ENCODE measurements at regions not wholly inside any gene's neighbourhood (a gene's known extent, or its start where the extent isn't known, plus 50 kb on each side); places are given as distances from the start of the nearest gene placed in this dataset.

DNA sequence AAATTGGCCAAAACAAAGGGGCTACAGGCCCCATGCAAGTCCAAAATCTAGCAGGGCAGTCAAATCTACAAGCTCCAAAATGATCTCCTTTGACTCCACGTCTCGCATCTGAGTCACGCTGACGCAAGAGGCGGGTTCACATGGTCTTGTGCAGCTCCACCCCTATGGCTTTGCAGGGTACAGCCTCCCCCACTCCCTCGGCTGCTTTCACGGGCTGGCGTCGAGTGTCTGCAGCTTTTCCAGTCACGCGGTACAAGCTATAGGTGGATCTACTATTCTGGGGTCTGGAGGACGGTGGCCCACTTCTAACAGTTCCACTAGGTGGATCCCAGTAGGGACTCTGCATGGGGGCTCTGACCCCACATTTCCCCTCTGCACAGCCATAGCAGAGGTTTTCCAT lies 99.2 kb upstream of the KCNIP4 start:
- no peak overlapping the region for H3K9ac ChIP-seq (ENCODE audit: low read length)
- H3K27ac ChIP-seq (ENCODE audit: low read depth, low read length): no peak overlapping the region
- no peak overlapping the region for H3K4me3 ChIP-seq (ENCODE audit: low read length)
- H3K36me3 ChIP-seq (ENCODE audit: control insufficient read depth, insufficient read depth, low read length): no peaks in the 10 kb centered on the region
- H3K27me3 ChIP-seq (ENCODE audit: control insufficient read depth, insufficient read depth, low read length): no peaks in the 10 kb centered on the region
- no peaks in the 10 kb centered on the region for H3K4me1 ChIP-seq (ENCODE audit: control insufficient read depth, insufficient read depth, low read length)

DNA sequence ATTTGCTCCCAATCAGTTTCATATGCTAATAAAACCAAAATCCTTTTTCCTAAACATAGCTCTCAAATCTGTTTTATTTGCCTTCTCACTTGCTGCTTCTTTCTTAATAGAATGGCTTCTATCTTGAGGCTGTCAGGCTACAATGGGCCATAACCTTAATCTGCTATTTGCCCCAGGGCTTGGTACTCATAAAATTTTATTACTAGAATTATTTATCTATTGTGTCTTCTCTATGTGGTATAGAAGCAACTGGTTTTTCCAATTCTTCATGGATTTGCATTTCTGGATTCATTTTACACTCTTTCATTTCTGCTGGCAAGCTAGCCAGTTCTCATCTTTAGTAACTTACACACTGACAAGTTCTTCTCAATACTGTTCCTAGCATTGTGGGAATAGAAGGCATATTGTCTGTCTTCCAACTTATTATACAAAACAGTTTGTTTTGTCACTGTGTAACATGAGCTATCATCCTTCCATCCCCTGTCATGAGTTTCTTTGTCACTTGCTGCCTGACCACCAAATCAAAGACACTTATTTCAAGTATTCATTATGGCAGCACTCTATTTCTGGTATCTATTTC lies 96.6 kb upstream of the KCNIP4 start:
- H3K4me1 ChIP-seq (ENCODE audit: control insufficient read depth, insufficient read depth, low read length): no peaks in the 10 kb centered on the region
- H3K27me3 ChIP-seq (ENCODE audit: control insufficient read depth, insufficient read depth, low read length): no peaks in the 10 kb centered on the region
- H3K9ac ChIP-seq (ENCODE audit: low read length): no peak overlapping the region
- H3K4me3 ChIP-seq (ENCODE audit: low read length): no peak overlapping the region
- H3K36me3 ChIP-seq (ENCODE audit: control insufficient read depth, insufficient read depth, low read length): no peaks in the 10 kb centered on the region
- H3K27ac ChIP-seq (ENCODE audit: low read depth, low read length): no peak overlapping the region

DNA sequence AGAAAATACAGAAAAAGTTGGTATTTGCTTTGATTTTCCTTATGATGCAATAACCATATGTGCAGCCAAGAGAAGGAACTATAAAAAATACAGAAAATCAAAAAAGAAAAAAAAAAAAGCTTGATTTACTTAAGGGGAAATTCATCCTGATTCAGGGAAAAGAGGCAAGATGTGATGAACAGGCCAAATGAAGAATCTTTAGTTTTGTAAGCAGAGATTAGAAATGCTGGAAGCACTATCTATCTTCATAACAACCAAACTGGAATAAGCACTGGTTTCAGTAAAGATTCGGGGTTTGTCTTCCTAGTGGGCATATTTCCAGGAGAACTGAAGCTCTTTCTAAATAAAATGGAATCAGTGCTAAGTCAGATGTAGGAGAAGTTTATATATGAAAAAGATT lies 82.9 kb upstream of the KCNIP4 start:
- no peaks in the 10 kb centered on the region for H3K27me3 ChIP-seq (ENCODE audit: control insufficient read depth, insufficient read depth, low read length)
- H3K4me3 ChIP-seq (ENCODE audit: low read length): no peak overlapping the region
- H3K4me1 ChIP-seq (ENCODE audit: control insufficient read depth, insufficient read depth, low read length): no peaks in the 10 kb centered on the region
- H3K27ac ChIP-seq (ENCODE audit: low read depth, low read length): no peak overlapping the region
- no peak overlapping the region for H3K9ac ChIP-seq (ENCODE audit: low read length)
- H3K36me3 ChIP-seq (ENCODE audit: control insufficient read depth, insufficient read depth, low read length): no peaks in the 10 kb centered on the region

DNA sequence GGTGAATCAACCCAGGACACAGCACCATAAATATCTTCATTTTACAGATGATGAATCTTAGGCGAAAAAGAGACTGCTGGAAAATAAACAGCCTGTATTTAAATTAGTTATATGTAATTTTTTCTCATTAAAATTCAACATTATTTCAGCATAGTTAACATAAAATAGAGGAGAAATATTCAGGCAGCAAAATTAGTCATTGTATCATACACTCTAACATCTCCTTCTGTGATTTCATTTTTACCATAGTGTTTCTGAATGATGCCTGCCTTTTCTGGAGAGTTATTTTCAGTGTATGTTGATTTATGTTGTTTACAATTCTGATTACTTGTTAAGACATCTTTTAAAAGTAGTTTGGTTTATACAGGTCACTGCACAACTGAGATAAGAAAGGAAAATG lies 82.3 kb upstream of the KCNIP4 start:
- Histone ChIP-seq H3K4me3 (ENCODE audit: low read length) (no peak overlapping the region), H3K36me3 (ENCODE audit: control insufficient read depth, insufficient read depth, low read length) (no peaks in the 10 kb centered on the region), H3K27ac (ENCODE audit: low read depth, low read length) (no peak overlapping the region), H3K27me3 (ENCODE audit: control insufficient read depth, insufficient read depth, low read length) (no peaks in the 10 kb centered on the region), H3K9ac (ENCODE audit: low read length) (no peak overlapping the region), H3K4me1 (ENCODE audit: control insufficient read depth, insufficient read depth, low read length) (no peaks in the 10 kb centered on the region)

DNA sequence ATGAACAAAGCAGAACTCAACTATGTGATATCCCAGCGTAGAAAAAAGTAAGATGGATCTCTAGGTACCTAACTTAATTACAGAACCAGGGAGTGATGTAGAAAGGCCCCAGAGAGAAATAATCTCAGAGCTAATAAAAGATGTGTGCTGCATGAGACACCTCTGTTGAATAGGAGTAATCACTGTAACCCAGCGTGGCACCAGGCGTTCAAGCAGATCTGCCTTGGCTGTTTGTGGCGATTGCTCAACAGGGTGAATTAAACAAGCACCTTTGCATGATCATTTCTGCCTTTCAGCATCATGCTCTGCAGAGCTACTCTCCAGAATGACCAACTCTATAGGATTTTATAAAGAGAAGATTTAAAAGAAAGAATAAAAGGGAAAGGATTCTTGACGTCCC lies 81.7 kb upstream of the KCNIP4 start:
- H3K4me3 ChIP-seq (ENCODE audit: low read length): no peak overlapping the region
- H3K27ac ChIP-seq (ENCODE audit: low read depth, low read length): no peak overlapping the region
- no peaks in the 10 kb centered on the region for H3K27me3 ChIP-seq (ENCODE audit: control insufficient read depth, insufficient read depth, low read length)
- no peak overlapping the region for H3K9ac ChIP-seq (ENCODE audit: low read length)
- no peaks in the 10 kb centered on the region for H3K36me3 ChIP-seq (ENCODE audit: control insufficient read depth, insufficient read depth, low read length)
- H3K4me1 ChIP-seq (ENCODE audit: control insufficient read depth, insufficient read depth, low read length): no peaks in the 10 kb centered on the region

DNA sequence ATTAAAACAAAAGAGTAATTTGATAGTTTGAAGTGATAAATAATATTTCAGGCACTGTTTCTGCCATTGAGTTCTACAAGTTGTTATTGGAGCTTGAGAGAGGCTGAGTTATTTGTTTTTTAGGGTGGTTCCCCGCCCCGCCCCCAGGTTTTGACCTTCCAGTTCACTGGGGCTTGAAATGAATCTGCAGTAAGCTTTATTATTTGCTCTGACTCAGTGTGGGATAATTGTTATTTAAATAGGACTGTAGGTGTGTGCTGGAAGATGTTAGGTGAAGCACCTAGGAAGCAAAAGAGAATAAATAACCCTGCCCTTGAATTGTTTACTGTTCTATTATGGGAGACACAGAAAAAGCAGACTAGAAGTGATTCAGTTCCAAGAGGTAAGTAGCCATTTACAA lies 81.2 kb upstream of the KCNIP4 start:
- Histone ChIP-seq H3K4me1 (ENCODE audit: control insufficient read depth, insufficient read depth, low read length) (no peaks in the 10 kb centered on the region), H3K9ac (ENCODE audit: low read length) (no peak overlapping the region), H3K36me3 (ENCODE audit: control insufficient read depth, insufficient read depth, low read length) (no peaks in the 10 kb centered on the region), H3K27ac (ENCODE audit: low read depth, low read length) (no peak overlapping the region), H3K27me3 (ENCODE audit: control insufficient read depth, insufficient read depth, low read length) (no peaks in the 10 kb centered on the region), H3K4me3 (ENCODE audit: low read length) (no peak overlapping the region)

DNA sequence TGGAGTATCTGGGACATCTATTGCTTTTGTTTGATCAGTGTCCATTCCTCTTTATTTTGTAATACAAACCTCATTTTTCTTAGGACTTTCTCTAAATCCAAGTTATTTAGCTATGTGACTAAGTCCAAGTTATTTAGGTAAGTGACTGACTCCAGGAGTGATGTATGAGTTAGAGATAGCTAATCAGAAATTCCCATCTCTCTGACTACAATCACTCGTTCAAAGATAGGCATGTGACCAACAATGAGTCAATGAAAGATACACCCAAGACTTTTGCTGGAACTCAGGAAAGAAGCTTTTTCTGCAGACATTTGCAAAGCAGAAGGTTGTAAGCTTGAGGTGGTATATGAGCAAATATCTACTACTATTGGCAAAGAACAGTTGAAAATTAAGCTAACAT lies 72.5 kb upstream of the KCNIP4 start:
- H3K4me3 ChIP-seq (ENCODE audit: low read length): no peak overlapping the region
- H3K9ac ChIP-seq (ENCODE audit: low read length): no peak overlapping the region
- no peak overlapping the region for H3K27ac ChIP-seq (ENCODE audit: low read depth, low read length)
- H3K27me3 ChIP-seq (ENCODE audit: control insufficient read depth, insufficient read depth, low read length): no peaks in the 10 kb centered on the region
- H3K4me1 ChIP-seq (ENCODE audit: control insufficient read depth, insufficient read depth, low read length): no peaks in the 10 kb centered on the region
- no peaks in the 10 kb centered on the region for H3K36me3 ChIP-seq (ENCODE audit: control insufficient read depth, insufficient read depth, low read length)

DNA sequence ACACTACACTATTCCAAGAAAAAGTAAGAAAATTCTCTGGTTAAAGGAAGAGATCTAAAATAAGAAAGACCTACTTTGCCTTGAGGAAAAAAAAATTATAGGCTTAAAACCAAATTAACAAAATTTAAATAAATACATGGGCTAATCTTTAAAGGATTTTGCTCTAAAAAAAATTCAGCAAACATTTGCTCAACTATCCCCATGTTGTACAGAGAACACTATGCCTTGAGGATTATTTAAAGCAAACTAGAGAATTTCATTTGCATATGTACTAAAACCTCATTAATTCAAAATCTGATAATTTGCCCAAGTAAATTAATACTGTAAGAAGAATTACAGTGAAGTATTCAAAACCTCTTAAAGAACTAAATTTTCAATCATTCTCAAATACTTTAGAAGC lies 71.6 kb upstream of the KCNIP4 start:
- no peak overlapping the region for H3K4me3 ChIP-seq (ENCODE audit: low read length)
- no peaks in the 10 kb centered on the region for H3K36me3 ChIP-seq (ENCODE audit: control insufficient read depth, insufficient read depth, low read length)
- H3K27me3 ChIP-seq (ENCODE audit: control insufficient read depth, insufficient read depth, low read length): no peaks in the 10 kb centered on the region
- no peak overlapping the region for H3K9ac ChIP-seq (ENCODE audit: low read length)
- no peak overlapping the region for H3K27ac ChIP-seq (ENCODE audit: low read depth, low read length)
- H3K4me1 ChIP-seq (ENCODE audit: control insufficient read depth, insufficient read depth, low read length): no peaks in the 10 kb centered on the region

DNA sequence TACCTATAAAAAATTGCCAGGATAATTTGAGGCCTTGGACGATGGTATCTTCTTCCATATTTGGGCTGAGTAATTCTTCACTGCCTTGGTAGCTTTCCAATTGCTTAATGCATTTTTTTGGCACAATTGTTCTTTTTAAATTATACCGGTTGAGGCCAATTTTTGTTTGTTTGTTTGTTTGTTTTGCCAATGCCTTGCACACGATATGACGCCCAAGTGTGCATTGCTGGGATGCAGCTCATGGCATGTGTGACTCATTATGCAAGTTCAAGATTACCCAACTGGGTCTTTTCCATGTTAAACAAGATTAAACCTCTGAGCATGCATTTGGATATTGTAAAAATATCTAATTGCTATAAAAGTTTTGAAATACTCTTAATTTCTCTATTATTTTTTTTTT lies 71.1 kb upstream of the KCNIP4 start:
- Histone ChIP-seq H3K27ac (ENCODE audit: low read depth, low read length) (no peak overlapping the region), H3K36me3 (ENCODE audit: control insufficient read depth, insufficient read depth, low read length) (no peaks in the 10 kb centered on the region), H3K4me3 (ENCODE audit: low read length) (no peak overlapping the region), H3K9ac (ENCODE audit: low read length) (no peak overlapping the region), H3K27me3 (ENCODE audit: control insufficient read depth, insufficient read depth, low read length) (no peaks in the 10 kb centered on the region), H3K4me1 (ENCODE audit: control insufficient read depth, insufficient read depth, low read length) (no peaks in the 10 kb centered on the region)

DNA sequence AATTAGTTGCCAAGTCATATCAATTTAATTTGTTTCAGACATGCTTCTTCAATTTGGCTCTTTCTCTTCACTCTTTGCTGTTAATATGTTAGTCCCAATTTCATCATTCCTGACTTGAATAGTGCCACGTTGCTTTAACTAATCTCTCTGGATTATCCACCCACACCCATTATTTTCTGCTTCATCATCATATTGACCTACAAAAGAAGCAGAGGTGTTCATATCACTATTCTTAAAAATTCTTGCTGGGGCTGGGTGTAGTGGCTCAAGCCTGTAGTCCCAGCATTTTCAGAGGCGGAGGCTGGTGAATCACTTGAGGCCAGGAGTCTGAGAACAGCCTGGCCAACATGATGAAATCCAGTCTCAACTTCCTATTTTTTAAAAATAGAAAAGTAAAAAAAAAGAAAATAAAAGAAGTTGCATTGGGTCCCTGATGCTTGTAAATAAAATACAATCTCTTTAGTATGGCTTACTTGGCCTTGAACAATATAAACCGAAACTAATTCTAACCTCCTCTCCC lies 65.7 kb upstream of the KCNIP4 start:
- no peak overlapping the region for H3K4me3 ChIP-seq (ENCODE audit: low read length)
- no peaks in the 10 kb centered on the region for H3K4me1 ChIP-seq (ENCODE audit: control insufficient read depth, insufficient read depth, low read length)
- no peaks in the 10 kb centered on the region for H3K27me3 ChIP-seq (ENCODE audit: control insufficient read depth, insufficient read depth, low read length)
- no peak overlapping the region for H3K9ac ChIP-seq (ENCODE audit: low read length)
- H3K27ac ChIP-seq (ENCODE audit: low read depth, low read length): no peak overlapping the region
- H3K36me3 ChIP-seq (ENCODE audit: control insufficient read depth, insufficient read depth, low read length): no peaks in the 10 kb centered on the region

DNA sequence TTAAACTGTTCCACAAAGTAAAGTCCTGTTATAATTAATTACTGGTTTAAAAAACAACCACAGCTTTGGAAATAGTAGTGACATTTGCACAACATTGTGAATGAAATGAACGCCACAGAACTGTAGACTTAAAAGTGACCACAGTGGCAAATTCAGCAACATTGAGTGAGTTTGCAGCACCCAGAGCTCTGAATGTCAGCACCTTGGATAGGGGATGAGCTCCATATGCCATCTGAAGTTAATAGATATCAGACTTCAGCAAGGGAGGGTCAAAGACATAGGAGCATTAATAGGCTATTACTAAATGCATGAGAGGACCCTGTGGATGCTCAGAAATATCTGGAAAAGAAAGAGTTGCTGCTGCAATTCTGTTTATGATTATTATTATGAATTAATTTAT lies 55.3 kb upstream of the KCNIP4 start:
- no peaks in the 10 kb centered on the region for H3K36me3 ChIP-seq (ENCODE audit: control insufficient read depth, insufficient read depth, low read length)
- H3K4me3 ChIP-seq (ENCODE audit: low read length): no peak overlapping the region
- no peak overlapping the region for H3K9ac ChIP-seq (ENCODE audit: low read length)
- no peaks in the 10 kb centered on the region for H3K4me1 ChIP-seq (ENCODE audit: control insufficient read depth, insufficient read depth, low read length)
- no peak overlapping the region for H3K27ac ChIP-seq (ENCODE audit: low read depth, low read length)
- H3K27me3 ChIP-seq (ENCODE audit: control insufficient read depth, insufficient read depth, low read length): no peaks in the 10 kb centered on the region

All from rectal smooth muscle tissue (tissue), 1 donor.